ENCODE measurements at regions not wholly inside any gene's neighbourhood (a gene's known extent, or its start where the extent isn't known, plus 50 kb on each side); places are given as distances from the start of the nearest gene placed in this dataset.

DNA sequence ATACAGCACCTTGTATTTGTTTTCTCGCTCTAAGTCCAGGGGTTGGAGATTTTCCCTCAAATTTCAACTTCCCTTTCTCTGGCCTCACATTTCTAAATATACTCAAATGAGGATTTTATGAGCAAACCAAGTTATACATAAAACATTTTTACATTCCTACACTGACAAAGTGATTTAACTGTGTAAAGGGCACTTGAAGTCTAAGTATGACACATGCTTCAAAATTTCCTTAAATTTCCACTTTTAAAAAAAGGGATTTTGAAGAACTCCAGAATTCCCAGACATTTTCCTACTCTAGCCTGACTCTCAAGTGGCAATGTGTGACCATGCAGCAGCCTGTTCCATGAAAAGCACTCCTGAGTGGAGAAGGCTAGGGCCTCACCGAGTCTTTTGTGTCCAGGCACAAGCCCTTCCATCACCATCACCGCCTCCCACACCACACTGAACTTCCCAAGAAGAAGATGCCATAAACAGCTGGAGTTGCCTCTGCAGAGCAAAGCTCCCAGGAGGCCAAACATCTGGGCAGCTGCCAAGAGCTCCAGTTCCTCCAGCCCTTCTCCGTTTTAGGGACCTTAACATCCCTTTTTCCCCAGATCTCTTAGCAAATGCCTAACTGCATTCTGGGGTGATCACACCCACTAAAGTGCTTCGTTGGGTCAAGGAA lies 68.9 kb downstream of the NCR2 start:
- DNase-seq (ENCODE audit: extremely low spot score, insufficient read length, low read depth), result no peak
- FAIRE-seq, result no peak

DNA sequence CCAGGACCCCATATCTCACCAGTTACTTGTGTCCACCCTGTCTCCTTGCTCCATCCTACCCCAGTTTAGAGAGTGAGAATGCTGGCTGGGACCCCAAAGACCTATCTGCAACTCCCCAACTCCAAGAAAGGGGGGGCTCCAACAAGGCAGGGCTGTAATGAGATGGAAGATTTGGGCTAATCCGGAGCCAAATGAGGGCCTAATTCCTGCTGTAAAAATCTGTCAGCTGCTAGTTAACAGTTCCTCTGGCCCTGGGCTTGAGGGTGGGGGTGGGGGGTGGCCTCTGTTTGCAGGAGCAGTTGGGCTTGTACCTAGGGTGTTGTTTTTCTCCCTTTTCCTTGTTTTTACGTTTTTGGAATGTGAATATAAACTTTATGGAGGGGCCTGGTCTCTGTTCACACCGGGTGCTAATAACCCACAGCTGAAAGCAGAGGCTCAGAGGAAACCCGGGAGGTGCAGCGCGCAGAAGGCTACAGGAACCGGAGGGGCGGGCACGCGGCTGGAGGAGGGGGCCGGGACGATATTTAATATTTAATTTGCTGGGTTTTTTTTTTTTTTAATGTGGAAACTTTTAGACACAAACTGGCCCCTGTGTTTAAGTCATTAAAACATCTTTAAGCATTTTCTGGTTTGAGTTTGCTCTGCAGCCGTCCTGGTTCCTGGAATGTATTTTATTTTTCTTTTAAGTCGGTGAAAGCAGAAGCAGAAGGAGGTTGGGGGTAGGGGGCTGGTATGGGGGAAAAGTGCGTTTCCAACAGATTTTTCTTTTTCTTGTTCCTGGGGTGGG lies 70.7 kb downstream of the NCR2 start:
- DNase-seq (ENCODE audit: extremely low spot score, insufficient read length, low read depth) (no peak), FAIRE-seq (no peak)

DNA sequence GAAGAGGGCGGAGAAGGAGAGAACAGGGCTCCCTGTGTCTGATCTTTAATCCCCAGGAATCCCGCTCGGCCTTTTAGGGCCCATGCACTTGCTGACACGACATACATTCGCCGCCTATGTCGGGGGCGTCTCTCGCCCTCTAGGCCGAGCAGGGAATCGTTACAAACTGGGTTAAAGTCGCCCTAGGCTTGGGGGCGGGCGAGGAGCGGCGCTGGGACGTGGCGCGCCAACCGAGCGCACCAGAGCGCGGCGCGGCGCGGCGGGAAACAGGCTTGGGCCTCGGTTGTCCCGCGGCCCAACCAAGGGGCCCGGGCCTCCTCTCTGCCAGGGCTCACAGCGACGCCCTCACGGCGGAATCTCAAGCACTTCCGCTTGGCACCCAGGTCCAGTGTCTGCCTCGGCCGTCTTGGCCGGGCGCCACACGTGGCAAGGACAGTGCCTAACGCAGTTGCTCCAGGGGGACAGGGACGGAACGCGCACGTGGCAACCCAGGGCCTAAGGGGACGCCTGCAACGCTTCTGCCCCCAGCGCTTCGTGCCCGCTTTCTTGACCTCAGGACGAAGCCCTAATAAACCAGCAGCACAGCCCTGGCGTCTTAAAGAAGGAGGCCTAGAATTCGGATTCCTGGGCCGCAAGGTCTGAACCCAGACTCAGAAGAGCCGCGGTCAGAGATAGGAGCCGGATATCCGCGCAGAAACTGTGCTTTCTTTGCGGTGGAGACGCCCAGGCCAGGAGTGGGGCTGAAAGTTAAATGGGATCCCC lies 71.5 kb downstream of the NCR2 start:
- FAIRE-seq (no peak), DNase-seq (ENCODE audit: extremely low spot score, insufficient read length, low read depth) (no peak)

DNA sequence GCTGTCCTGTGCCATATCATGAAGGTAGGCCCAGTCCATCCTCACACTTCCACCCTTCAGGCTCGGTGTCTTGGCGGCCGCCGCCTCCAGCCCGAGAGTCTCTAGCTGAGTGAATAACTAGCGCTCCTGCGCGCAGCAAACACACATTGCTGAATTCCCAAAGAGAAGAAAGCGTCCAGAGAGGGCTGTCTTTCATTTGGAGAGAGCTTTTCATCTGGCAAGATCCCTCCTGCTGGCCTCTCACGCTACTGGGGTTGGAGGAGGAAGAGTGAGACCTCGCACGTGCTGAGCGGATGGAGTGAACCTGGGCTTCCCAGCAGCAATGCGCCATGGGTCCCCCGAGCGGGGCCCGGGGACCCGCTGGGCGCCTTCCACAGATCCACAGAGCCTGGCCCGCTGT lies 73.2 kb downstream of the NCR2 start:
- DNase-seq (ENCODE audit: extremely low spot score, insufficient read length, low read depth) (no peak), FAIRE-seq (no peak)

- no peak for FAIRE-seq
Measured at GRCh38 chr6:41408982-41409381, 73.6 kb downstream of the NCR2 start.

GRCh38 chr6:41409489-41409888 lies 74.1 kb downstream of the NCR2 start:
- FAIRE-seq (no peak), DNase-seq (ENCODE audit: extremely low spot score, insufficient read length, low read depth) (no peak)

More at GRCh38 chr6:41408982-41409381, 73.6 kb downstream of the NCR2 start:
- no peak for DNase-seq (ENCODE audit: extremely low spot score, insufficient read length, low read depth)

- DNase-seq (ENCODE audit: extremely low spot score, insufficient read length, low read depth), result no peak
- FAIRE-seq, result no peak
Measured at GRCh38 chr6:41411961-41412360, 76.6 kb downstream of the NCR2 start.

DNA sequence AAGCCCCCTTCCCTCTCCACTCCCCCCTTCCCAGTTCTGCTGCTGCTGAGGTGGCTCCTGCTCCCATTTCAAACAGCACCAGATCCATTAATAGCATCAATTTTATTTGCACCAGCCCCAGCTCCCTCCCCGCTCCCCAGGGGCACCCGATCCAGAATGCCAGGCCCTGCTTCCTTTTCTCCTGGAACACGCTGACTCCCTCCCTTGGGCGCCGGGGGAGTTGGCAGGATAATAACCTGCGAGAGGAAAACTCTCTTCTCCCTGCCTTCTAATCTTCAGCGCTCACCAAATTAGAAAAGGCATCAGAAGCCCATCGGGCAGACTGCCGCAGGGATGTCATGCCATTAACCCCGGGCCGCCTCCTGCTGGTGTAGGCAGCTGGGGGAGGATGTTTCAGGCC lies 77.8 kb downstream of the NCR2 start:
- no peak for FAIRE-seq
- no peak for DNase-seq (ENCODE audit: extremely low spot score, insufficient read length, low read depth)

GRCh38 chr6:41416501-41416837 lies 81.1 kb downstream of the NCR2 start:
- no peak for FAIRE-seq
- no peak for DNase-seq (ENCODE audit: extremely low spot score, insufficient read length, low read depth)

- FAIRE-seq (no peak), DNase-seq (ENCODE audit: extremely low spot score, insufficient read length, low read depth) (no peak)
Measured at GRCh38 chr6:41418741-41419140, 83.3 kb downstream of the NCR2 start.

- FAIRE-seq (no peak), DNase-seq (ENCODE audit: extremely low spot score, insufficient read length, low read depth) (no peak)
Measured at GRCh38 chr6:41419385-41419784, 84.0 kb downstream of the NCR2 start.

GRCh38 chr6:41420186-41420585 lies 84.8 kb downstream of the NCR2 start:
- no peak for DNase-seq (ENCODE audit: extremely low spot score, insufficient read length, low read depth)
- no peak for FAIRE-seq

- DNase-seq (ENCODE audit: extremely low spot score, insufficient read length, low read depth) (no peak), FAIRE-seq (no peak)
Measured at GRCh38 chr6:41422161-41422560, 86.8 kb downstream of the NCR2 start.

- DNase-seq (ENCODE audit: extremely low spot score, insufficient read length, low read depth) (no peak), FAIRE-seq (no peak)
Measured at GRCh38 chr6:41423002-41423401, 87.6 kb downstream of the NCR2 start.

DNA sequence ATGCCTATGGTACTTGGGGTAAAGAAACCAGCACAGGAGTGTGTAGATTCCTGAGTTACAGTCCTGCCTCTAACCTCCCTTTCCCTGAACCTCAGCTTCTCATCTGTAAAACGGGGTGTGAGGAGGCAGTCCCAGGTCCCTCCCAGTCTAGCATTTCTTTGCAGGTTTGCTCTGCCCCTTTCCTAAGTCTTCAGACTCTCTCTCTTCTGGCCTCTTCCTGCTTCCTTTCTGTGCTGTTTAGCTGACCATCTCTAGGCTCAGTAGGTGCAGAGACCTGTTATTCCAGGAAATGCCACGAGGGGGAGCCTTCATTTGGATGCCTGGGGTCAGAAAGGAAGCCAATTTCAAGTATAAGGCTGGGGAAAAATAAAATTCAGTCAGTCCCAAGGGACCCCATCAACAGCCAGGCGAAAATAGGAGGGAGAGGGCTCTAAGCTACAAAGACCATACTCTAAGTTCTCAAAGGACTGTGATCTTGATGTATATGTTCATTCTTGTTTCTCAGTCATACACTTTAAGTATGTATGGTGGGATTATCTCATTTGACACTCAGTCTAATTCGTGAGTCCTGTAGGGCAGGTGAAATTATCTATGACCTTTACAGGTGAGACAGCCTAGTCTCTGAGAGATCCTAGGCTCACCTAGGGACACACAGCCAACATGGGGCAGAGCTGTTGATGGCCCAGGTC lies 89.1 kb downstream of the NCR2 start:
- FAIRE-seq (peak; percentile 86), DNase-seq (ENCODE audit: extremely low spot score, insufficient read length, low read depth) (peak; percentile 32)

DNA sequence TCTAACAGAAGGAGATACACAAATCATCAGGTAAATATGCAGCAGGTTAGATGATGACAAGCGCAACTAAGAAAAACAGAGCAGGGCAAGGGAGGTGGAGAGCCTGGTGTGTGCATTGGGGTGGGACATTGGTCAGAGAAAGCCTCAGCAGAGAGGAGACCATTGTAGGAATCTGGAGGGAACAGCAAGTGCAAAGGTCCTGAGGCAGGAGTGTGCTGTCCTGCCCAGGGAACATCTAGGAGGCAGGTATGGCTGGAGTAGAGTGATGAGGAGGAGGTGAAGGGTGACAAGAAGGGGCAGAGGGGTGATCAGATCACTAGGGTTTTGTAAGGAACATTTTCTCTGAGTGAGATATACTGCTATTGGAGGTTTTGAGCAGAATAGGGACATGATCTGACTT lies 90.1 kb downstream of the NCR2 start:
- FAIRE-seq, result no peak
- no peak for DNase-seq (ENCODE audit: extremely low spot score, insufficient read length, low read depth)

DNA sequence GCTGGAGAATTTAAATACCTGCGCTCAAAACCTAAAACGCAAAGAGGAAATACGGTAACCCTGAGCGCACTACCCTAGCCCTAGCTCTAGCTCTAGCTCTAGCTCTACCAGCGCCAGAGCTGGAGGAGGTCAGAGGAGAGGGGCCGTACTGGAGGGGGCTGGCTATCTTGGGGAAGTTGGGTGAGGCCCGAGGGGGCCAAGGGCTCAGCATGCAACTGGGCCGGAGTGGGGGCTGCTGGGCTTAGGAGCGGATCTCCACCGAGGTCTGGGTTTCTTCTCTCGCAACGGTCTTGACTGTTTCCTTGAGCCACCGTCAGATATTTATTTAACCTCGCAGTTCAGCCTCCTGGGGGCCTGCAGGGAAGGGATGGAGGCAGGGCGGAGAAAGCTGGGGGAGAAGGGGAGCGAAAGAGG lies 91.0 kb downstream of the NCR2 start:
- FAIRE-seq, result no peak
- DNase-seq (ENCODE audit: extremely low spot score, insufficient read length, low read depth), result no peak

DNA sequence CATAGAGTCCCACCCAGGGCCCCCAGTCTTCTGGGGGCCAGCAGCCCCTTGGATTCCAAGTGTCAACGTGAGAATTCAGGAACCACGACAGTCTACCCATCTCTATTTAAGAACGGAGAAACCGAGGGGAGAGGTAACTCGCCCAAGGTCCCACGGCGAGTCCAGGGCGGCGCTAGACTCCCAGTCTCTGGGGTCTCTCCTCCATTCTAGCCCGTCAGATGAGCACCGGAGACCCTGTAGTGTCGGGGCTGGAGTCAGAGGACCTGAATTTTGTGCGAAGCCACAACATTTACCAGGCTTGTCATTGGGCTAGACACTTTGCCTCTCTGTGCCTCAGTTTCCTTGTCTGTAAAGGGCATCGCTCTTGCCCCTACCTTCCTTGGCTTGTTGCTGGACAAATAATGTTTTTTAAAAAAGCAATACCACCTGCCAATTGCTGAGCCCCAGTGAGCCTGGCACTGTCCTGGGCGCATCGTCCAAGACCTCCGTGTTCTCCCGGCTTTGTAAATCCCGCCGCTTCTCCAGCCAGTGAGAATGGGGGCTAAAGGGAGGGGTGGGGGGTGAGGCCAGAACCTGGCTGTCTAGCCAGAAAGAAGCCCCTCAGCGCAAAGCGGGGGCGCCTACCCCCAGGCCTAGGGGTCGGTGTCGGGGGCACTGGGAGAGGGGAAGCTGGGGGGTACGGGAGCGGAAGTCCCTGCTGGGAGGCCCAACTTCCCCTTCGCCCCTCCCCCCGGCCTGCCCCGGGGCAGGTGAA lies 91.7 kb downstream of the NCR2 start:
- FAIRE-seq (no peak), DNase-seq (ENCODE audit: extremely low spot score, insufficient read length, low read depth) (no peak)

DNA sequence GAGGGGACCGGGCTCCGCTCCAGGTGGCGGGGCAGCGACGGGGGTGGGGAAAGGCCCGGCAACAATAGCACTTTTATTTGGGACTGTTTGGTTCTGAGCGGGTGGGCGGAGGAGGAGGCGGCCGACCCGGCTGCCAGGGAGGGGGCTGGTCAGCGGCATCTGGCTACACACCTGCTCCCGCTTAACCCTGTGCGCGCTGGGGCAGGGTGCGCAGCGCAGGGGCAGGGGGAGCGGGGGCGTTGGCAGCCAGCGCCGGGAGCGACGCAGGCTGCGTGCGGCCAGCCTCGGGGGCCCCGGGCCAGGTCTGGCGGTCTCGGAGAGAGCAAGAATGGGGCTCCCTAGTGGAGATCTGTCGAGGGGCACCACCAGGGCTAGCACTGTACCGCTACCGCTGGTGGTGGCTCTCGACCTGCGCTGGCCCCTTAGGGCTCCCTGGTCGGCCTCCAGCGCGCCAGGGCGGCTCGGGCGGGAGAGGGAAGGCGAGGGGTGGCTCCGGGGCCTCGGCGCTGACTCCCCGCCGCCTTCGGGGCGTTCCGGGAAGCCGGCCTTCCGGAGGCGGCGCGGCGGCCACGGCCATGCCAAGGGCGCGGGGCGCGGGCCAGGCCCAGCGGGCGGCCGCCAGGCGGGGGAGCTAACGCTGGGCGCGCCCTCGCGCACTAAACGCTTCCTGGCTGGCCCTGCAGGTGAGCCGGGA lies 92.4 kb downstream of the NCR2 start:
- no peak for DNase-seq (ENCODE audit: extremely low spot score, insufficient read length, low read depth)
- FAIRE-seq, result no peak

All from GM18507 (cell line).